ENCODE measurements at regions not wholly inside any gene's neighbourhood (a gene's known extent, or its start where the extent isn't known, plus 50 kb on each side); places are given as distances from the start of the nearest gene placed in this dataset.

- Histone ChIP-seq H2BK15ac (ENCODE audit: low read length) (no peak overlapping the region), H3K79me1 (ENCODE audit: low read depth, low read length) (no peaks in the 10 kb centered on the region), H3K36me3 (ENCODE audit: control insufficient read depth in 2 of 4, insufficient read depth in 4 of 4, low read length in 3 of 4) (no peaks in the 10 kb centered on the region), H3K27me3 (replicated peaks in 1 of 4; ENCODE audit: control insufficient read depth in 3 of 4, extremely low read depth in 1 of 4, insufficient read depth in 3 of 4, low read length in 3 of 4) (no peaks in the 10 kb centered on the region), H3K23ac (ENCODE audit: insufficient read length) (no peak overlapping the region), H3K79me2 (ENCODE audit: control insufficient read depth in 1 of 2, insufficient read depth in 2 of 2, low read length in 2 of 2) (no peaks in the 10 kb centered on the region), H4K5ac (ENCODE audit: insufficient read length, low read depth, low read length) (no peak overlapping the region), H2BK120ac (replicated peaks; ENCODE audit: low read depth, low read length) (no peak overlapping the region), H3K27ac (ENCODE audit: low read depth, low read length) (no peak overlapping the region), H4K8ac (ENCODE audit: extremely low read depth, insufficient read depth, low read length) (no peak overlapping the region), H3K9me3 (ENCODE audit: insufficient read depth in 2 of 2, low read depth in 1 of 2, low read length in 1 of 2) (no peaks in the 10 kb centered on the region), H3K4me2 (ENCODE audit: insufficient read depth in 1 of 2, low read depth in 2 of 2, low read length in 2 of 2) (no peak overlapping the region), H2AK5ac (ENCODE audit: low read depth, low read length) (no peak overlapping the region), H3K4me3 (ENCODE audit: extremely low read depth in 1 of 4, insufficient read depth in 2 of 4, low read depth in 3 of 4, low read length in 4 of 4) (no peak overlapping the region), H3K23me2 (ENCODE audit: low read depth, low read length) (no peaks in the 10 kb centered on the region), H2BK20ac (ENCODE audit: low read length) (no peak overlapping the region), H3K4me1 (replicated peaks in 1 of 4; ENCODE audit: control insufficient read depth in 3 of 4, insufficient read depth in 4 of 4, low read length in 3 of 4) (no peaks in the 10 kb centered on the region), H3K56ac (replicated peaks; ENCODE audit: insufficient read length, low read depth, low read length) (no peak overlapping the region), H4K20me1 (replicated peaks in 1 of 2; ENCODE audit: control insufficient read depth in 1 of 2, insufficient read depth in 2 of 2, low read length in 2 of 2) (no peaks in the 10 kb centered on the region), H2BK5ac (ENCODE audit: low read depth, low read length) (no peak overlapping the region), H2BK12ac (ENCODE audit: low read depth, low read length) (no peak overlapping the region), H2AFZ (ENCODE audit: low read length) (no peak overlapping the region), H3K4ac (replicated peaks; ENCODE audit: insufficient read length, low read depth, low read length) (no peak overlapping the region), H4K91ac (replicated peaks; ENCODE audit: insufficient read length, low read length) (no peak overlapping the region), H3K18ac (ENCODE audit: extremely low read depth, low read length) (no peak overlapping the region), H3K9ac (replicated peaks in 1 of 4; ENCODE audit: extremely low read depth in 1 of 4, low read depth in 3 of 4, low read length in 3 of 4) (no peak overlapping the region), H3K14ac (ENCODE audit: insufficient read length) (no peak overlapping the region)
- DNase-seq (ENCODE audit: low read depth in 1 of 2, low spot score in 2 of 2) = no peak
- ChIA-PET POLR2A (ENCODE audit: partially characterized antibody) (no interaction called here), CTCF (ENCODE audit: partially characterized antibody) (interaction anchor here (0.7 to 6.1 kb wide), 5 partner anchors 12 to 220 kb away, joined by 3 to 32 read pairs (median 4); no protein-coding TSS in a partner anchor)
- no peak for FAIRE-seq
- WGBS, 2 experiments (ENCODE audit: extremely low coverage in 1 of 2, insufficient coverage in 1 of 2, insufficient read length in 1 of 2, insufficient replicate concordance in 2 of 2, low coverage in 1 of 2, low lambda C conversion rate in 2 of 2, missing lambda C conversion rate in 1 of 2) = 97% methylated on average over 4 of the region's 4 CpGs; no CpG with 5 or more reads in 1 of the 2 experiments
- TF ChIP-seq RFX5 (IDR thresholded peaks at IDR 0.05; ENCODE audit: borderline replicate concordance, low read depth, low read length) (no peak), CBX8 (IDR thresholded peaks at IDR 0.05; ENCODE audit: borderline replicate concordance, low read depth, low read length) (no peak), HDAC2 (IDR thresholded peaks at IDR 0.05; ENCODE audit: borderline replicate concordance in 1 of 2, low read depth in 2 of 2, low read length in 2 of 2) (no peak), ATF2 (IDR thresholded peaks at IDR 0.05; ENCODE audit: low read length) (no peak), CBX5 (IDR thresholded peaks at IDR 0.05; ENCODE audit: low read depth, low read length) (no peak), KDM4A (IDR thresholded peaks at IDR 0.05; ENCODE audit: low read depth, low read length, severe bottlenecking) (no peak), ASH2L (IDR thresholded peaks at IDR 0.05; ENCODE audit: low read length) (no peak), KDM1A (IDR thresholded peaks at IDR 0.05; ENCODE audit: borderline replicate concordance, low read length) (no peak), CTBP2 (IDR thresholded peaks at IDR 0.05; ENCODE audit: borderline replicate concordance, insufficient read depth, insufficient read length, low read length) (no peak), MAX (IDR thresholded peaks at IDR 0.05) (no peak), RAD21 (IDR thresholded peaks at IDR 0.05 in 1 of 2, conservative IDR thresholded peaks at IDR 0.05 in 1 of 2; ENCODE audit: low read depth in 2 of 2, low read length in 2 of 2) (no peak), BACH1 (IDR thresholded peaks at IDR 0.05; ENCODE audit: low read length) (no peak)
Observed at GRCh38 chr5:38662090-38662489, 105.6 kb upstream of the LIFR start.

All from H1 (cell line).